Gastroesophageal sphincter (tissue), 3 donors: ENCODE measurements at regions not wholly inside any gene's neighbourhood (a gene's known extent, or its start where the extent isn't known, plus 50 kb on each side); places are given as distances from the start of the nearest gene placed in this dataset.

Experiments used
- CTCF ChIP-seq, 4 experiments: fragments of 200-600 bp in 2 of 4; fragments of 450-650 bp in 2 of 4; sonication (generic) in 1 of 4; IDR thresholded peaks; one replicate each; pipeline ENCODE4 v1.5.1; 2017 to 2019; ENCODE audit warnings: antibody characterized with exemption in 4 of 4, mild to moderate bottlenecking in 2 of 4, moderate library complexity in 2 of 4
- EP300 ChIP-seq: sonication (generic); formaldehyde crosslinking; IDR thresholded peaks from one replicate; pipeline ENCODE4 v1.6.1; 2017; ENCODE audit warnings: antibody characterized with exemption, mild to moderate bottlenecking
- POLR2A ChIP-seq, 2 donors: fragments of 450-650 bp; IDR thresholded peaks; one replicate each; pipeline ENCODE4 v1.6.1; 2017; ENCODE audit warnings: antibody characterized with exemption in 2 of 2, mild to moderate bottlenecking in 2 of 2, moderate library complexity in 1 of 2
- POLR2AphosphoS5 ChIP-seq: sonication (generic); formaldehyde crosslinking; IDR thresholded peaks from one replicate; pipeline ENCODE4 v1.6.1; 2017; ENCODE audit warnings: antibody characterized with exemption

DNA sequence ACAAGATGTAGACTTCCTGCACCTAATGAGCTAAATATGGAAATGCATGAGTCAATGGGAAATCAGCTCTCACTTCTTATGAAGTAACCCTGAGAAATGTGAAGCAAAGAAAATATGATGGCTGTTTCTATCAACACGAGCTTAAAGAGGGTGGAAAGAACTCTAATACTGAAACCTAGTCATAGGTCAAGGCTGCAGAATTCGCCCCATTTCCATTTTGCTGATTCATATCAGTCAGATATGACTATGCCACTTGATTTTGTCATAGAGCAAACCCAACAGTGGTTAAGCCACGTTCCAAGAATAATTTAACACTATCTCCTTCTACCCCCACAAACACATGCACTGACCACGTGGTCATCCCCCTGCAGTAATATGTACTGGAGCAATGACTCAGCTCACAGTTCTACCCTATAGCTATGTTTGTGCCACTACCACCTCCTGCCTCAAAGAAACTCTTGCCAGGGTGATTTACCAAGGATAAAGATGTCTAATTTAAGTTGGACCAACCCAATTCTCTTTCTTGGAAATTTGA is 157.5 kb downstream of the TMTC3 start:
- TF ChIP-seq CTCF (IDR thresholded peaks at IDR 0.05) (no peak), POLR2A (IDR thresholded peaks at IDR 0.05) (no peak), POLR2AphosphoS5 (no peak), EP300 (no peak)
